LHCN-M2 (cell line): ENCODE measurements at regions not wholly inside any gene's neighbourhood (a gene's known extent, or its start where the extent isn't known, plus 50 kb on each side); places are given as distances from the start of the nearest gene placed in this dataset.
A peak's percentile ranks its signal among the peaks of the same experiment; 100 is the strongest.
"Not testable (repeated sequence)": the region's sequence is repeated elsewhere in the genome, so short reads cannot be mapped to it uniquely, and the experiment has no call there.

Source experiments
- DNase-seq: peaks from one replicate; pipeline ENCODE4 v3.0.0-alpha.2; 2012; ENCODE audit warnings: low read depth

DNA sequence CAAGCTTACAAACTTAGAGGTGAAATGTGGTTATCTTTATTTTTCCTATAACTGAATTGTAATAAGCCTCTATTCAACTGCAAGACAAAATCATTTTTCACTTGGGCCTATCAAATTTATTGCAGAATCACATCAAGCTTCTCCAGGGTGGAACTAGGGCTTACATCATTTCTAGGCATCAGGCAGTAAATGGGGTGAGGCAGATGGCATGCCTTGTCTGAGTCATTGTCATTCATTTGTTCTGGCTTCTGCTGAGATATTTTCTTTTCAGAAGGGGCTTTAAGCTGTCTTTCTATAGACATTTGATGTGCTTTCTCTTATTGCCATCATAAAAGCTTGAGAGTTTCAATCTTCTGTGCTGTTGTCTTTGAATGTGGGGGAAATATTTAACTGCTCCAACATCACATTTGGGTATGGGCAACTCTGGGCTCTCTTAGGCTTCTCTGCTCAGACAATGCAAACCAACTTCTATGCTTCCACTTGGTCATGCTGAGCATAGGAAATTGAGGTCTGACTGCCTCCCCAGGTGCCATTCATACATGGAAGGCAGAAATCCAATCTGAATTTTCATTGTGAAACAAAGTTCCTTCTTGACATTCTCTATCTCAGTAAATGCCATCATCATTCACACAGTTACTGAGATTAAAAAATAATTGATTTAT is 225.8 kb upstream of the GIMD1 start:
- no peak for DNase-seq

DNA sequence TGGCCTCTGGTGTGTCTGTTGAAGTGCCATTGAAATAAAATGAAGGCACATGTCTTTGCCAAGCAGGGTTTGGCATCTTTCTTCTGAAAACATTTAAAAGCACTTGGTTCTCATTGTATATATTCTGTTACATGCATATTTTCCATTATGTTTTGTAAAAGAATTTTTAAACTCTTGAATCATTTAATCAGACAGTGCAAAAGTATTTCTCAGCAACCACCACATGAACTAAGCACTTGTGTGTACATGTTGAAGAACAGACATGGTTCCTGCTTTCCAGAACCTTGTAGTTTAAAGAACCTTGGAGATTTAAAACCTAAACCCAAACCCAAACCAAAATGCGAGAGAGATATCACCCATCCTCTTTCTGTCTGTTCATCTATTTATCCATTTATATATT is 220.3 kb upstream of the GIMD1 start:
- DNase-seq, result no peak

DNA sequence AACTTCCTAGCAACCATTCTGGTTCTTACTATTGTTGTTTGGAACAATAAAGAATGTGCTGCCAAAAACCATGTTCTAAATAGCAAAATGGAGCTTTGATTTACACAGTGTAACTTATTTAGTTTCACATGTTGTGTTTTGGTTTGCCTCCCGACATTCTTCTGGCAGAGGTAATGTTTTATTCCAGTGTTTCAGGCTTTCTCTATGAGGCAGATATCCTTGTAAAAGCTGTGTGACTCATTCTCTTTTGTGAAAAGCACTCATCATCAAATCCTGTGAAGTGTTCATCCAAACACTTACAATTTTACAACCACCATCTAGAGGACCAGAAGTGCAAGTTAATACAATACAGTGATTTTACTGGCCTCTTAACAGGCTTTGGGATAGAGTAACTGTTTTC is 219.0 kb upstream of the GIMD1 start:
- peak; percentile 81 for DNase-seq

DNA sequence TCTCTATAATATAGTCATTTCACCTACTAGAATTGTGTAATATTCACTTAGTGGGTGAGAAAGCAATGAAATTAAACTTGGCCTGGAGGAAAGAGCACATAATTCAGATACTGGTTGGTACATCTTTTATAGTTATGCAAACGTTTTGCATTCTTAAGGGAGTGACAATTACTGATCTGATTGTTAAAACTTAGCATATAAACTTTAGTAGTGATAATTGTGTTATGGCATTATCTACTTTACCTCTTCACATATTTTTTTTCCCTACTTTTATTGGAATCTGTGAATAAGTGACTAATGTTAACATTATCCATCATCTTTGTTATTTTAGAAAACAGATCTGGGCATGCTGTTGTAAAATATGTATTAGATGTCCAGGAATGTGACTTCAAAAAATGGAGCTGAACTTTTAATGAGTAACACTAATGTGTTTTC is 217.4 kb upstream of the GIMD1 start:
- DNase-seq, result peak; percentile 61

DNA sequence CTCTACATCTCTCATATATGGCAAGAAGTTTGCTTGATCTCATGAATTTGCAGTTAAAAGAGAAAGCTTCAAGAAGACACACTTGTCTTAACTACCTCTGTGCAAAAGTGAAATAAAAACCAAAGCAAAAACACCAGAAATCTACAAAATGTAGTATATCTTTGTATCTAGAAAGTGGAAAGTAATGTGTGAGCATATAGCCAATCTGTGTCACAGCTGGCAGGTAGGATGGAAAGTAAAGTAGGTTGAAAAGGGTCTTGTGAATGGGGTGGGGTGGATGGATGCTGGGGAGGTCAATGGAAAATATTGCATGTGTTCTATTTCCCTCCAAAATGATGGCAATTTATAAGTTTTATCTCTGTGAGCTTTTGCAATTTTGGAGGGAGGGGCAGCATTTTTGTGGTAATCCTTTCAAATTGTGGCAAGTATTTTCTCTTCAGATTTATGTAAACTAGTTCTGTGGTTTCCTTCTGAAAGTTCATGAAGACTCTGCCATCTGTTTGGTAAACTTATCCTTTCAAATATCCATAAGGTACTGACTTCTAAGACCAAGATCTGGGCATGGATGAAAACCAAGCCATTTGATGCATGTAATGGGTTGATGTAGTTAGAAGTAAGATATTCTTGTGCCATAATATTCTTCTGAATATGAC is 215.9 kb upstream of the GIMD1 start:
- peak; percentile 80 for DNase-seq

DNA sequence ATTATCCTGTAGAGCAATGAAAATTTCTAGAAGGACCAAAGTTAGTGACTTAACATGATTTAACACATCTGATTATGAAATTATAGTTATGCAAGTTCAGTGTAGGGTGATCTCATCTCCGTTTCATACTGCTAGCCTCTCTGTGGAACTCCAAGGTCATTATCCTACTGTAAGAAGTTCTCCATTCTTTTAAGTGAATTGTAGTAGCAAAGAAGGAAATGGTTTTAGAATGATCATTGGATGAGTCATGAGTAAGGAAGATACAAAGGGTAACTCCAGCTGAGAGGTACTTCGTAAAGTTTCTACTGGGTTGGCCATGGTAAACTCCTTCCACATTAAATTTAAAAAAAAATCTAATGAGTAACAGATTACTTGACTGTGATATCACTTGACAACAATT is 215.0 kb upstream of the GIMD1 start:
- DNase-seq, result peak; percentile 95

DNA sequence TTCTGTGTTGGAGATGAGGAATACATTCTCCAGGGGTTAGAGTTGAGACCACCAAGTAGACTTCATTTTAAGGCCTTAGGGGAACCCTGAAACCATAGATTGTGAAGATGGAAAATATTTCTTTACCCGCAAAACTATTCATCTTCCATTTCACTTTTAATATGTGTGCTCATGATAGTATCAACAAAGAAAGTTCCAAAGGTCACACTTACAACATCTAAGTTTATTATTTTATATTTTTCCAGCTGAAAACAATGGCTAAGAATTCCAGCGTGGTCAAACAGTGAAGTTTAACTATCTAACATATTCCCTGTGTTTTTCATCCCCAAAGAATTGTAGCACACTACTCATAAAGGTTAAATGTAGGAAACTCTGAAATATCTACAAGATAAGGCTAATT is 214.5 kb upstream of the GIMD1 start:
- no peak for DNase-seq

DNA sequence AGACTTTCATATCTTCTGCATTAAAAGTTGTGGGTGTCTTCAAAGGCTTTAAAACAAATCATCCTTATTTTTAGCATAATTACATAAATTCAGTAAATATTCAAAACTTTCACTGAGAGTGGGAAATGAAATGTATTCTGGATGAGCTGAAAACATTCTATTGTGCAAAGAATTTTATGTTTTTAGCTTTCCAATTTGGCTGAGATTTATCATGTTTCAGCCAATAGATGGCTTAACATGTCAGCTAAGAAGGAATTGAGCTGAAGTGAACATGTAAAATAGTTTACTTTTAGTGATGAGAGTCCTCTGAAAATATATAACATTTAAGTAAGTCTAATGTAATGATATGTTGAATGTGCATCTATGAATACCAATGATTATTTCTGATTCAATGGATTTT is 213.5 kb upstream of the GIMD1 start:
- DNase-seq, result no peak

DNA sequence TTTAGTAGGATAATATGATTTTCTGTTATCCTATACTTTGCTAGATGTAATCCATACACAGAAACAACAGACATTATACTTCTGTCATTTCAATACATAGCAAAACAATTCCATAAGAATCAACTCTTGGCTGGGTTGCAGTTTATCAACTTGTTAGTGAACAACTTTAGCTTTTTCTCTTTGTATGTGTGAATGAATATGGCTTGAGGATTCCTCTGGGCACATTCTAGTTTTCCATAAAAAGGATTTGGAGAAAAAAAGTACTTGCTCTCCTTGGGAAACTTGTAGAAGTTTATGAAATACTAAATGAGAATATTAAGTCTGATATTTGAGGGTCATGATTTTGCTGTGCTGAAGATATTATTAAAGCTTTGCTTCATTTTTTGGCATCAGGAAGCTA is 210.7 kb upstream of the GIMD1 start:
- DNase-seq, result no peak

DNA sequence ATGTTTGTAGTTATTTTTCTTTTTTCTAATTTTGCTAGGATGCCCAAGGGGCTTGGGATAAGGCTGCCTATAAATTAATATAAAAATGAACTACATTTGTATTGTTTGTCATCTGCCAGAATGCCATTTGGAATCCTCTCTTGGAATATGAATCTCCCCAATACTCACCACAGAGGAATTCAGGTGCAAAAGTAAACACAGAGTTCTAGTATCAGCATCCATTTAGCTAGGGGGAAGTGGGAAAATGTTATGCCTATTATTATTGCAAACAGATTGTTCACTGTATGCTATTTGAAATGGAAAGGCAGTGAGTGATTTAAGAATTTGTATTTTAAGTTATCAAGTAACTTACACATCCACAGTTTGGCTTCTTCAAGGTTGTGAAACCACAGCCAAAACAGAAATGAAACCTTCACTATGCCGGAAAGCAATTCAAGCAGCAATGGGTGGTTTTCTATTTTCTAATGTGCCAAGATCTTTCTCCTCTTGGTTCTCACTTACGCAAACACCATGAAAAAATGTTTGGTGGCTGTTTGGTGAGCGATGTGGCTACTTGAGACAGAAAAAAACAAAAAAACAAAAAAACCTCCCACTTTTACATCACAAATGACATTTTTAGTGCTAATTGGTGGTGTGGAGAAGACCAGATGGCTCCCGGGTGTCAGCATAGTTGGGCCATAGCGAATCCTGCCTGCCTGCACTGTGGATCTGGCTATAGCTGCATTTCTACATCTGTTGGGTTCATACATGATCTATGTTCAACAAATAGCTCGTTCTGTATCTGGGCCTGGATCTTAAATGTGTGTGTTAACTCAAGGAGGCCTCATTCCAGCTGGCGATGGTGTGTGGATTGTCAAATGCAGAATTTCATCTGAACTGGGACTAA is 200.8 kb upstream of the GIMD1 start:
- peak; percentile 54 for DNase-seq

DNA sequence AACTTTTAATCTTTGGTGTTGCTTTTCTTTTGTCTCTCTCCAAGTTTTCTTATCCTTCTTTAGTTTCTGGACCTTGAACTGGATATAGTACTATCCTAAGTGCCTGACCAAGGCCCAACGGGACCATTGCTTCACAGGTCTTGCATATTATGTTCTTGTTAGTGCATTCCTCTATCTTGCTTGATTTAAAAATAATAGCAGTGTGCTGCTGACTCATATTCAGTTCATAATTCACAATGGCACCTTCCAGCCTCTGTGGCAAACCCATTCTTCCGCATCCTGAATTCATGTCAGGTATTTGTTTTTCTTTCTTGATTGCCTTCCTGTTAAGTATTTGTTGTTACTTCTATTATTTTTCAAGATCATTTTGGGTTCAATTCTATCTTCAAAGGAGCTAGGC is 197.1 kb upstream of the GIMD1 start:
- no peak for DNase-seq

DNA sequence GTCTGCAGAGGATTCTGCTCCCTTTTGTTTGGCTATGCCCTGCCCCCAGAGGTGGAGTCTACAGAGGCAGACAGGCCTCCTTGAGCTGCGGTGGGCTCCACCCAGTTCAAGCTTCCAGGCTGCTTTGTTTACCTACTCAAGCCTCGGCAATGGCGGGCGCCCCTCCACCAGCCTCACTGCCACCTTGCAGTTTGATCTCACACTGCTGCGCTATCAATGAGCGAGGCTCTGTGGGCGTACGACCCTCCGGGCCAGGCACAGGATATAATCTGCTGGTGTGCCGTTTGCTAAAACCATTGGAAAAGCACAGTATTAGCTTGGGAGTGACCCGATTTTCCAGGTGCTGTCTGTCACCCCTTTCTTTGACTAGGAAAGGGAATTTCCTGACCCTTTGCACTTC is 195.1 kb upstream of the GIMD1 start:
- not testable (repeated sequence) for DNase-seq

DNA sequence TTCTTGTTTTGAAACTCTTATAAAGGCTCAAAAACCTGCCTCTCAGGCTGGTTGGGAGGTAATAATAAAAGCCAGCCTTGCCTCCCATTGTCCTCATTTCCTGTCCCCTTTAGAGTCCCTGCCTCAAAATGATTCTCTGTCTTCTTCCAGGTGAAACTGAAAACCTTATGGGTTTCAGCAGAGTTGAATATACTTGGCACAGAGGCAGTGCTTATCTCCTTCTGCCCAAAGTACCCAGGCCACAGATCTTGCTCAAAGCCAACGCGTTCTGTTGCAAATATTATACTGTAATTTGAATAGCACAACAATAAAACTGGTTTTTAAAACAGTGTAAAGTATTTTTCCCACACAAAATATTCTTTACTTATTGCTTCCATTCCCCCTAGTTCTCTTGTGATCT is 183.1 kb upstream of the GIMD1 start:
- DNase-seq, result no peak

DNA sequence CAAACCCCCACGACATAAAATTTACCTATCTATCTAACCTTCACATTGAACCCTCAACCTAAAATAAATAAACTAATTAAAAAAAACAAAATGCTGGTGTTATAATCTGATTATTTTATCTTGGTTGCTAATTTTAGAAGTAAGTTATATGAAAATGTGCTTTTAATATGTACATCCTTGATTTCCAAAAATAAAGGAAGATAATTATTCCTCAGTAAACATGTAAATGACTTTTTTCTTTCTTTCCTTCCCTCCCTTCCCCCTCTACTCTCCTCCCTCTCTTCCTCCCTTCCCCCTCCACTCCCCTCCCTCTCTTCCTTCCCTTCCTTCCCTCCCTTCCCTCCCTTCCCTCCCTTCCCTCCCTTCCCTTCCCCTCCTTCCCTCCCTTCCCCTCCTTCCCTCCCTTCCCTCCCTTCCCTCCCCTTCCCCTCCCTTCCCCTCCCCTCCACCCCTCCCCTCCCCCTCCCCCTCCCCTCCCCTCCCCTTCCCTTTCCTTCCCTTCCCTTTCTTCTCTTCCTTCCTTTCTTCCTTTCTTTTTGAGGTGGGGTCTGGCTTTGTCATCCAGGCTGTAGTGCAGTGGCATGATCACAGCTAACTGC is 180.0 kb upstream of the GIMD1 start:
- DNase-seq, result no peak

DNA sequence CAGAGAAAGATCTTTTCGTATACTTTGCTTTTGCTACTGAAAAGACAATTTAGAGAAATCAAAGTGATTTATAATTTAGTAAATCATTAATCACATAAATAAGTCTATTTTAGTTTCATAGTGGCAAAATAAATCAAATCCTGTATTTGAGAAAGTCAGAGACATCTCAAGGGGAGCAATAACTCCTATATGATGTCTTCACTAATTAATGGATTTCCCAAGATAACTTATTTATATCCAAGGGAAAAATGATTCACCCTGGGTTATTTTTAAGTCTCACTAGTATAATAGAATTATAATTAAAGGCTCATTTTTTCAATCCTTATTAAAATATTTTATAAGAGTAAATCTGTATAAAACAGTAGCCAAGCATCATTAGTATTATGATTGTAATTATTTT is 177.8 kb upstream of the GIMD1 start:
- DNase-seq, result no peak

DNA sequence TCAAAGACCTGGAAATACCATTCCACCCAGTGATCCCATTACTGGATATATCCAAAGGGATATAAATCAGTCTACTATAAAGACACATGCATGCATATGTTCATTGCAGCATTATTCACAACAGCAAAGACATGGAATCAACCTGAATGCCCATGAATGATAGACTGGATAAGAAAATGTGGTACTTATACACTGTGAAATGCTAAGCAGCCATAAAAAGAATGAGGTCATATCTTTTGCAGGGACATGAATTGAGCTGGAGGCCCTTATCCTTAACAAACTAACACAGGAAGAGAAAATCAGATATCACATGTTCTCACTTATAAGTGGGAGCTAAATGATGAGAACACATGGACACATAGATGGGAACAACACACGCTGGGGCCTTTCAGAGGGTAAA is 174.0 kb upstream of the GIMD1 start:
- DNase-seq, result not testable (repeated sequence)

DNA sequence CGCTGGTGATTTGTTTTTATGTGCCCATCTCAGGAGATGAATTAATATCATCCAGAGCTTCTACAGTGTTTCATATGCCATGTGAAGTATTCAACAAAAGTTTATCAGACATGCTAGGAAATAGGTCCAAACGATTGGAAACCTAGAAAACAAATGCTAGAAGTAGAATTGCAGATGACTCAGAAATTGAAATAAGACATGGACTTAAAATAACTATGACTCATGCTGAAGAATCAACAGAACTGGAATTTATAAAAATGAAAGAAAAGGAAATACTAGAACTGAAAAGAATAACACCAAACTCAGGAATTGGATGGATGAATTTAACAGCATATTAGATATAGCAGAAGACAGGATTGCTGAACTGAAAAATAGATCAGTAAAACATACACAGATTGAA is 172.7 kb upstream of the GIMD1 start:
- DNase-seq, result peak; percentile 74

DNA sequence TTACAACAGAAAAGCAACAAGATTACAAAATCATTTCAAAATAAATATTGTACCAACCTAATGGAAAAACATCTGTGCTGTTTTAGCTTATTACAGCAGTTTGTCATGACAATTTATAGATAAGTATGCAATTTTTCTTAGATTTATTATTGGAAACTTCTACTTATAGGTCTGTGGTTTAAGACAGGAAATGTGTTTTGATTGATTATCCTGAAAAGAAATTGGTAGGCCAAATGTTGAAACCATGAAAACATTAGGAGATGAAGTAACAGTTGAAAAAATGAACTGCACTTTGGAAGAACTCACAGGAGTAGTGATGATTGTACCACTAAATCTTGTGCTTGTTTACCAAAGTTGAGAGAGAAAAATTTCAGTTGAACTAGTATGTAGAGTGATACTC is 162.2 kb upstream of the GIMD1 start:
- no peak for DNase-seq

DNA sequence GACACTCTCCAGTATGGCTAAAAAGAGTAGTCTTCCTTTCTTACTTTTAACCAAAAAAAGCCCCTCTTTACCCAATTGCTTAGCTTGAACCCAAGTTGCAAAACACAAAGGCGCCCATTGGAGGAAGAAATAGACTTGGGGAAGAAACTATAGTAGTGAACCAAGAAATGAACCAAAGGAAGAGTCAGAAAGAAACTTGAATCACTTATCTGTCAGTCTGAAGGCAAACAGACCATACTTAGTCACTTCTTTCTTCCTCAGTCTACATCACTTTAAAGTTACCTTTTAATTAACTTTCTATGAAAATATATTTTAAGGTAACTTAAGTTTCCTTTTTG is 161.4 kb upstream of the GIMD1 start:
- no peak for DNase-seq

DNA sequence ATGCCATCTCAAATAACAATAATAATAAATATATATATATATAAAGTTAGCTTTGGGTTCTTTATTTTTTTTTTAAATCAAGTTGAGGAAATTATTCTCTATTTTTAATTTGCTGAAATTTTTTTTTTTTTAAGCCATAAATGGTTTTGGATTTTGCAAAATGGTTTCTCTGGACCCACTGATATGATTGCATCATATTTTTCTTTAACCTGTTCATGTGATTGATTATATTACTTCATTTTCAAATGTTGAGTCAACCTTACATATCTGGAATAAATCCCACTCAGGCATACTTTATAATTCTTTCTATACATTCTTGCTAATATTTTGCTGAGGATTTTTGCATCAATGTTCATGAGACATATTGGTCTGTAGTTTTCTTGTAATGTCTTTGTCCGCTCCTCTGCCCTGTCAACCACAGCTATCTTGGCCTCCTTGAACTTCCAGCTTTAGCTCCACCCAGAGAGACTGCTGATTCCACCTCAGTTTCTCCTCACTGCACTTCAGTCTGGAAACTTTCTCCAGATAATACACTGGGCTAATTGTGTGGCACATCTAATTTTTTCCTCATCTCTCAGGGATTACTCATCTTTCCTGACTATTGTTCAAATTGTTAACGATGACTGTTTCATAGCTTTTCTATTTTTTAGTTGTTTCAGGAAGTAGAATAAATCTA is 160.9 kb upstream of the GIMD1 start:
- DNase-seq, result peak; percentile 23

DNA sequence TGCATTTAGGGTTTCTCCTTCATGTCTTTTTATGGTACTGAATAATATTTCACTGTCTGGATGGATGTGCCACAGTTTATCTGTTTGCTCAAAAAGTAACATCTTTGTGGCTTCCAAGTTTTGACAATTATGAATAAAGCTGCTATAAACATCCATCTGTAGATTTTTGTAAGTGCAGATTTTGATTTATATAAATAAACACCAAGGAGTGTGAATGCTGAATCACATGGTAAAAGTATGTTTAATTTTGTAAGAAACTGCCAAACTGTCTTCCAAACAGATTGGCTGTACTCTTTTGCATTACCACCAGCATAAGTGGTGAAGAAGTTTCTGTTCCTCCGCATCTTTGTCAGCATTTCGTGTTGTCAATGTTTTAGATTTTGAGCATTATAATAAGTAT is 158.7 kb upstream of the GIMD1 start:
- DNase-seq, result no peak

DNA sequence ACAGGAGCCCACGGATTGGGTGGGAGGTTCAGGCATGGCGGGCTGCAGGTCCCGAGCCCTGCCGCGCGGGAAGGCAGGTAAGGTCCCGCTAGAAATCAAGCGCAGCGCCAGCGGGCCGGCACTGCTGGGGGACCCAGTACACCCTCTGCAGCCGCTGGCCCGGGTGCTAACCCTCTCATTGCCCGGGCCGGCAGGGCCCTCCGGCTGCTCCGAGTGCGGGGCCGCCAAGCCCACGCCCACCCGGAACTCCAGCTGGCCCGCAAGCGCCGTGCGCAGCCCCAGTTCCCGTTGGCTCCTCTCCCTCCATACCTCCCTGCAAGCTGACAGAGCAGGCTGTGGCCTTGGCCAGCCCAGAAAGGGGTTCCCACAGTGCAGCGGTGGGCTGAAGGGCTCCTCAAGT is 156.8 kb upstream of the GIMD1 start:
- DNase-seq, result not testable (repeated sequence)
